Sigmoid colon (tissue), 6 donors: ENCODE measurements at regions not wholly inside any gene's neighbourhood (a gene's known extent, or its start where the extent isn't known, plus 50 kb on each side); places are given as distances from the start of the nearest gene placed in this dataset.

Experiments
- DNase-seq: peaks from one replicate; pipeline ENCODE4 v3.0.0-alpha.2; 2019
- H3K27ac ChIP-seq, 4 donors: fragments of 200-600 bp; sonication (generic); one replicate each; pipeline ENCODE4 v1.5.1; 2016 to 2019; ENCODE audit warnings: mild to moderate bottlenecking in 1 of 4
- H3K27me3 ChIP-seq, 3 donors: fragments of 200-600 bp; sonication (generic); one replicate each; pipeline ENCODE4 v1.5.1; 2019; ENCODE audit warnings: mild to moderate bottlenecking in 1 of 3
- H3K36me3 ChIP-seq, 4 donors: fragments of 200-600 bp; sonication (generic); one replicate each; pipeline ENCODE4 v1.5.1; 2016 to 2019
- H3K4me1 ChIP-seq, 4 donors: fragments of 200-600 bp; sonication (generic); one replicate each; pipeline ENCODE4 v1.5.1; 2017 to 2019
- H3K4me3 ChIP-seq, 4 donors: fragments of 200-600 bp; sonication (generic); one replicate each; pipeline ENCODE4 v1.5.1; 2017 to 2019; ENCODE audit warnings: mild to moderate bottlenecking in 2 of 4, moderate library complexity in 1 of 4
- H3K9me3 ChIP-seq, 4 donors: fragments of 200-600 bp in 3 of 4; sonication (generic) in 3 of 4; one replicate each; pipeline versions ENCODE4 v1.5.1 to v1.6.1; 2013 to 2019
- CTCF ChIP-seq, 4 experiments: fragments of 450-650 bp in 3 of 4; fragments of 200-600 bp in 1 of 4; IDR thresholded peaks; one replicate each; pipeline ENCODE4 v1.5.1; 2016 to 2019; ENCODE audit warnings: antibody characterized with exemption in 4 of 4, mild to moderate bottlenecking in 3 of 4, moderate library complexity in 2 of 4
- EP300 ChIP-seq, 4 donors: sonication (generic); formaldehyde crosslinking; IDR thresholded peaks; one replicate each; pipeline ENCODE4 v1.6.1; 2017; ENCODE audit warnings: antibody characterized with exemption in 4 of 4
- POLR2A ChIP-seq, 2 donors: fragments of 450-650 bp; IDR thresholded peaks; one replicate each; pipeline ENCODE4 v1.6.1; 2016; ENCODE audit warnings: antibody characterized with exemption in 2 of 2, mild to moderate bottlenecking in 2 of 2, moderate library complexity in 2 of 2
- POLR2AphosphoS5 ChIP-seq, 4 donors: sonication (generic); formaldehyde crosslinking; IDR thresholded peaks; one replicate each; pipeline ENCODE4 v1.6.1; 2017; ENCODE audit warnings: antibody characterized with exemption in 4 of 4
- WGBS, 2 donors: extraction: QIAGEN DNeasy Blood & Tissue Kit; methylation state at CpG; one replicate each; pipeline ENCODE4 v1.1.7; 2013; 5-methylcytosine and 5-hydroxymethylcytosine counted together
- intact Hi-C: fragments of 100-400 bp; cut with DNase I; formaldehyde crosslinking; loops from one replicate; pipeline ENCODE4 v1.15.1; 2023
- donor health status: healthy with polysubstance abuse.
- donor health status: healthy.

- no peaks in the 10 kb centered on the region for H3K27me3 ChIP-seq
- DNase-seq = no peak
- no peak overlapping the region for H3K4me3 ChIP-seq
- intact Hi-C loops = no loop called here
- TF ChIP-seq CTCF (IDR thresholded peaks at IDR 0.05) = no peak
- no peak for TF ChIP-seq POLR2A (IDR thresholded peaks at IDR 0.05)
- no peak for TF ChIP-seq EP300 (IDR thresholded peaks at IDR 0.05)
- TF ChIP-seq POLR2AphosphoS5 (IDR thresholded peaks at IDR 0.05) = no peak
- no peaks in the 10 kb centered on the region for H3K9me3 ChIP-seq
- WGBS, 2 donors = 43 to 68% methylated on average over 2 of the region's 2 CpGs
- H3K36me3 ChIP-seq = no peaks in the 10 kb centered on the region
- H3K27ac ChIP-seq = no peak overlapping the region
- no peaks in the 10 kb centered on the region for H3K4me1 ChIP-seq
Observed at GRCh38 chr4:14035076-14035475, 407.6 kb upstream of the BOD1L1 start.

GRCh38 chr4:14043203-14043602 lies 415.7 kb upstream of the BOD1L1 start:
- Histone ChIP-seq H3K27ac (no peak overlapping the region), H3K27me3 (no peaks in the 10 kb centered on the region), H3K9me3 (no peaks in the 10 kb centered on the region), H3K4me3 (no peak overlapping the region), H3K36me3 (no peaks in the 10 kb centered on the region), H3K4me1 (no peaks in the 10 kb centered on the region)
- intact Hi-C loops = no loop called here
- TF ChIP-seq POLR2AphosphoS5 (IDR thresholded peaks at IDR 0.05) (no peak), CTCF (IDR thresholded peaks at IDR 0.05) (no peak), EP300 (IDR thresholded peaks at IDR 0.05) (no peak), POLR2A (IDR thresholded peaks at IDR 0.05) (no peak)
- DNase-seq = no peak

DNA sequence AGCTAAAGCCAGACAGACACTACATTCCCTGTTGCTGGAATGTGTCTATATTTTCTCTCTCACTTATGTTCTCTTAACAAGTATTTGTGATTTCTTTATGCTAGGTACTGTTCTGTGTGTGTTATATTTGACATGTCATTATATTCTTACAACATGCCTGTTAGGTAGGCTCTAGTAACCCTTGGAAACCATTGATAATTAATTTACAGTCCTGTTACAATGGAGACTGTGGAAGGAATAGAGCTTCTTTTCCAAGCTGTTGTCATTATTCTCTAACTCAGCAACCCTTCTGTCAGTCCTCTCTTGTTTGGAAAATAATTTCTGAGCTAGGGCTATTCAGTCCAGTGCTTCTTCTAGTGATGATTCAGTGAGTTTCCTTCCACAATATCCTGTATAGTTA lies 419.1 kb upstream of the BOD1L1 start:
- no peak overlapping the region for H3K4me3 ChIP-seq
- intact Hi-C loops = no loop called here

DNA sequence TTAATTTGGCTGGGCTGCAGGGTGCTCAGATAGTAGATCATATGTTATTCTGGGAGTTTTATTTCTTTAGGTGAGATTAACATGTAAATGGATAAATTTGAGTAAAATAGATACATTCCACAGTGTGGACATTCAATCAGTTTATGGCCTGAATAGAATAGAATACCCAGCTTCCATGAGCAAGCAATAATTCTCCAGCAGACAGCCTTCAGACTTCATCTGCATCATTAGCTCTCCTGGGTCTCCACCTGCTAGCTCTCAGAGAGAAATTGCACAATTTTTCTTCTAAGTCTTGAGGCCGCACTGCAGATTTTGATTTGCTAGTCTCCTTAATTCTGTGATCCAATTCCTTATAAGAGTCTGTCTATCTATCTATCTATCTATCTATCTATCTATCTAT lies 420.3 kb upstream of the BOD1L1 start:
- 96 to 97% methylated on average over 1 of the region's 1 CpG for WGBS, 2 donors
- Histone ChIP-seq H3K27me3 (no peaks in the 10 kb centered on the region), H3K9me3 (no peaks in the 10 kb centered on the region), H3K27ac (no peak overlapping the region), H3K4me1 (no peaks in the 10 kb centered on the region), H3K4me3 (no peak overlapping the region), H3K36me3 (no peaks in the 10 kb centered on the region)
- TF ChIP-seq POLR2A (IDR thresholded peaks at IDR 0.05) (no peak), CTCF (IDR thresholded peaks at IDR 0.05) (no peak), POLR2AphosphoS5 (IDR thresholded peaks at IDR 0.05) (no peak), EP300 (IDR thresholded peaks at IDR 0.05) (no peak)
- no peak for DNase-seq
- intact Hi-C loops = no loop called here

More for the DNA sequence above, 419.1 kb upstream of the BOD1L1 start:
- TF ChIP-seq POLR2AphosphoS5 (IDR thresholded peaks at IDR 0.05) (no peak), POLR2A (IDR thresholded peaks at IDR 0.05) (no peak), CTCF (IDR thresholded peaks at IDR 0.05) (no peak), EP300 (IDR thresholded peaks at IDR 0.05) (no peak)
- Histone ChIP-seq H3K9me3 (no peaks in the 10 kb centered on the region), H3K36me3 (no peaks in the 10 kb centered on the region), H3K4me1 (no peaks in the 10 kb centered on the region), H3K27me3 (no peaks in the 10 kb centered on the region), H3K27ac (no peak overlapping the region)
- DNase-seq = no peak

- no peak overlapping the region for H3K4me3 ChIP-seq
- intact Hi-C loops = no loop called here
Observed at GRCh38 chr4:14049946-14050345, 422.4 kb upstream of the BOD1L1 start.

More at GRCh38 chr4:14049946-14050345, 422.4 kb upstream of the BOD1L1 start:
- no peak overlapping the region for H3K27ac ChIP-seq
- no peaks in the 10 kb centered on the region for H3K9me3 ChIP-seq
- H3K27me3 ChIP-seq = no peaks in the 10 kb centered on the region
- H3K36me3 ChIP-seq = no peaks in the 10 kb centered on the region
- DNase-seq = no peak
- no peak for TF ChIP-seq POLR2A (IDR thresholded peaks at IDR 0.05)
- TF ChIP-seq CTCF (IDR thresholded peaks at IDR 0.05) = no peak
- no peak for TF ChIP-seq EP300 (IDR thresholded peaks at IDR 0.05)
- no peak for TF ChIP-seq POLR2AphosphoS5 (IDR thresholded peaks at IDR 0.05)
- H3K4me1 ChIP-seq = no peaks in the 10 kb centered on the region
